ENCODE measurements at regions not wholly inside any gene's neighbourhood (a gene's known extent, or its start where the extent isn't known, plus 50 kb on each side); places are given as distances from the start of the nearest gene placed in this dataset.

DNA sequence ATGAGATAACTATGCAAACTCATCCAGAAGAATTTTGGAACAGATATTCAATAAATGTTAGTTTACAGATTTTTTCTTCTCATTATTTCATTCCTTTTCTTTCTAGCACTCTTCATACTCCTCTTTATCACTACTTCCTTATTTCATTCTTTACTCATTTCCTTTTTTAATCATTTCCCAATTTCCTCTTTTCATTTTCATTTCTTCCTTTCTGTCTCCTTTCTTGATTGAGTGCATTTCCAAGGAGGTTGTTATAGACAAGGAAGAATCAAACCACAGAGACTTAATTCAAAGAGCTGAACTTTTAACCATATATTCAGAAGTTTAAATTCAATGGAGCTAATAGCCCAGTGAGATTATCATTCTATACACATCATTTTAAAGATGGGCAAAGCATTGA lies 600.7 kb downstream of the ARAP2 start:
- CTCF ChIA-PET, result no interaction called here
- no peak for DNase-seq (ENCODE audit: low spot score)
- POLR2A ChIA-PET (ENCODE audit: low non-redundant PET), result no interaction called here
- Histone ChIP-seq H3K36me3 (ENCODE audit: insufficient read depth, low read length, poor library complexity, severe bottlenecking) (no peaks in the 10 kb centered on the region), H3K4me3 (ENCODE audit: low read depth, low read length, poor library complexity, severe bottlenecking) (no peak overlapping the region), H3K27ac (ENCODE audit: low read depth, low read length, poor library complexity, severe bottlenecking) (no peak overlapping the region), H3K4me1 (ENCODE audit: insufficient read depth, low read length, poor library complexity, severe bottlenecking) (no peaks in the 10 kb centered on the region), H3K27me3 (replicated peaks; ENCODE audit: insufficient read depth, low read depth, low read length, poor library complexity) (no peaks in the 10 kb centered on the region), H3K9me3 (ENCODE audit: low read depth, low read length, poor library complexity, severe bottlenecking) (no peaks in the 10 kb centered on the region)
- TF ChIP-seq EZH2 (IDR thresholded peaks at IDR 0.05; ENCODE audit: borderline replicate concordance, low read depth, low read length, poor library complexity, severe bottlenecking) (no peak), CTCF (conservative IDR thresholded peaks at IDR 0.05; ENCODE audit: low read depth, low read length) (no peak)
- intact Hi-C loops (cut with micrococcal nuclease; ENCODE audit: unreplicated experiment), result no loop called here
- BruUV-seq (replicated peaks), result no TSS peak

- no TSS peak for BruUV-seq (replicated peaks)
- peaks cover 2% of the 10 kb centered on the region for H3K9me3 ChIP-seq (ENCODE audit: low read depth, low read length, poor library complexity, severe bottlenecking)
Observed at GRCh38 chr4:35644591-35644990, 599.7 kb downstream of the ARAP2 start.

DNA sequence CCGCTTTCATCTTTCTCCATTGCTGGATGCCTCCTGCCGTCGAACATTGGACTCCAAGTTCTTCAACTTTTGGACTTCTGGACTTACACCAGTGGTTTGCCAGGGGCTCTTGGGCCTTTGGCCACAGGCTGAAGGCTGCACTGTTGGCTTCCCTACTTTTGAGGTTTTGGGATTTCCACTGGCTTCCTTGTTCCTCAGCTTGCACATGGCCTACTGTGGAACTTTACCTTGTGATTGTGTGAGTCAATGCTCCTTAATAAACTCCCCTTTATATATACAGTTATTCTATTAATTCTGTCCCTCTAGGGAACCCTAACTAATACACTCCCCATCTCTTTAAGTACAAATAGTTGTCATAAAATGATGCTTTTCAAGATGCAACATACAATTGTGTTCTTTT lies 595.3 kb downstream of the ARAP2 start:
- TF ChIP-seq EZH2 (IDR thresholded peaks at IDR 0.05; ENCODE audit: borderline replicate concordance, low read depth, low read length, poor library complexity, severe bottlenecking) (no peak), CTCF (conservative IDR thresholded peaks at IDR 0.05; ENCODE audit: low read depth, low read length) (no peak)
- BruUV-seq (replicated peaks), result no TSS peak
- CTCF ChIA-PET, result no interaction called here

More at GRCh38 chr4:35644591-35644990, 599.7 kb downstream of the ARAP2 start:
- Histone ChIP-seq H3K4me3 (ENCODE audit: low read depth, low read length, poor library complexity, severe bottlenecking) (no peak overlapping the region), H3K36me3 (ENCODE audit: insufficient read depth, low read length, poor library complexity, severe bottlenecking) (no peaks in the 10 kb centered on the region), H3K27me3 (replicated peaks; ENCODE audit: insufficient read depth, low read depth, low read length, poor library complexity) (no peaks in the 10 kb centered on the region), H3K27ac (ENCODE audit: low read depth, low read length, poor library complexity, severe bottlenecking) (no peak overlapping the region), H3K4me1 (ENCODE audit: insufficient read depth, low read length, poor library complexity, severe bottlenecking) (no peaks in the 10 kb centered on the region)
- TF ChIP-seq EZH2 (IDR thresholded peaks at IDR 0.05; ENCODE audit: borderline replicate concordance, low read depth, low read length, poor library complexity, severe bottlenecking) (no peak), CTCF (conservative IDR thresholded peaks at IDR 0.05; ENCODE audit: low read depth, low read length) (no peak)
- POLR2A ChIA-PET (ENCODE audit: low non-redundant PET), result no interaction called here
- intact Hi-C loops (cut with micrococcal nuclease; ENCODE audit: unreplicated experiment), result no loop called here
- DNase-seq (ENCODE audit: low spot score), result no peak
- CTCF ChIA-PET, result no interaction called here

More for the DNA sequence above, 595.3 kb downstream of the ARAP2 start:
- no peaks in the 10 kb centered on the region for H3K27me3 ChIP-seq (replicated peaks; ENCODE audit: insufficient read depth, low read depth, low read length, poor library complexity)
- no peak overlapping the region for H3K27ac ChIP-seq (ENCODE audit: low read depth, low read length, poor library complexity, severe bottlenecking)
- POLR2A ChIA-PET (ENCODE audit: low non-redundant PET), result no interaction called here
- peaks cover 6% of the 10 kb centered on the region for H3K9me3 ChIP-seq (ENCODE audit: low read depth, low read length, poor library complexity, severe bottlenecking)
- intact Hi-C loops (cut with micrococcal nuclease; ENCODE audit: unreplicated experiment), result no loop called here
- no peak for DNase-seq (ENCODE audit: low spot score)
- no peaks in the 10 kb centered on the region for H3K36me3 ChIP-seq (ENCODE audit: insufficient read depth, low read length, poor library complexity, severe bottlenecking)
- H3K4me3 ChIP-seq (ENCODE audit: low read depth, low read length, poor library complexity, severe bottlenecking), result no peak overlapping the region
- no peaks in the 10 kb centered on the region for H3K4me1 ChIP-seq (ENCODE audit: insufficient read depth, low read length, poor library complexity, severe bottlenecking)
